Fibroblast of lung (primary cell): ENCODE measurements at regions not wholly inside any gene's neighbourhood (a gene's known extent, or its start where the extent isn't known, plus 50 kb on each side); places are given as distances from the start of the nearest gene placed in this dataset.

ENCODE experiments used
- EZH2 ChIP-seq: IDR thresholded peaks from 2 replicates; pipeline ENCODE4 v1.5.1; 2012; ENCODE audit warnings: low read length, control low read depth, mild to moderate bottlenecking; ENCODE audit errors: missing control alignments
- TF ChIP-seq, protein P1 (sequence below), 2 donors: IDR thresholded peaks in 1 of 2; conservative IDR thresholded peaks in 1 of 2; 1 replicate in 1 of 2; 2 replicates in 1 of 2; pipeline ENCODE4 v1.5.1; 2011 to 2012; ENCODE audit warnings: low read length in 2 of 2, control low read depth in 1 of 2, inconsistent platforms in 1 of 2, low read depth in 1 of 2, mild to moderate bottlenecking in 1 of 2

DNA sequence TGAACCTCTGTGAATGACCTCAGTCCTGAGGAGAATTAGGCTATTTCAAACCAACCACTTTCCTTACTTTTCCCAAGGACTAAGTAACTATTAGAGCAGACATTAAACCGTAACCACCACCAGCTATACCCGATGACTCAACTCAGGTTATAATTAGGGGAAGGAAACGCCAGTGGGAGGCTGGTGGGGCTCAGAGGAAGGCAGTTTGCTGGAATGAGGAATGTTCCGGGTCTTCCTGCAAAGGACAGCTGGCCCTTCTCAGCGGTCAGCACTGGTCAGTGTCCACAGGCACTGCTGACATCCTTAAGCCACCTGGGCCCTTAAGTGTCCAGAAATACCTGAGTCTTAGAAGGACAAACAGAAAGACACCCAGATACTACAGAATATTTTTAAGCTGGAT is 515.2 kb downstream of the MAFB start:
- TF ChIP-seq, protein P1, sequence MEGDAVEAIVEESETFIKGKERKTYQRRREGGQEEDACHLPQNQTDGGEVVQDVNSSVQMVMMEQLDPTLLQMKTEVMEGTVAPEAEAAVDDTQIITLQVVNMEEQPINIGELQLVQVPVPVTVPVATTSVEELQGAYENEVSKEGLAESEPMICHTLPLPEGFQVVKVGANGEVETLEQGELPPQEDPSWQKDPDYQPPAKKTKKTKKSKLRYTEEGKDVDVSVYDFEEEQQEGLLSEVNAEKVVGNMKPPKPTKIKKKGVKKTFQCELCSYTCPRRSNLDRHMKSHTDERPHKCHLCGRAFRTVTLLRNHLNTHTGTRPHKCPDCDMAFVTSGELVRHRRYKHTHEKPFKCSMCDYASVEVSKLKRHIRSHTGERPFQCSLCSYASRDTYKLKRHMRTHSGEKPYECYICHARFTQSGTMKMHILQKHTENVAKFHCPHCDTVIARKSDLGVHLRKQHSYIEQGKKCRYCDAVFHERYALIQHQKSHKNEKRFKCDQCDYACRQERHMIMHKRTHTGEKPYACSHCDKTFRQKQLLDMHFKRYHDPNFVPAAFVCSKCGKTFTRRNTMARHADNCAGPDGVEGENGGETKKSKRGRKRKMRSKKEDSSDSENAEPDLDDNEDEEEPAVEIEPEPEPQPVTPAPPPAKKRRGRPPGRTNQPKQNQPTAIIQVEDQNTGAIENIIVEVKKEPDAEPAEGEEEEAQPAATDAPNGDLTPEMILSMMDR (conservative IDR thresholded peaks at IDR 0.05 in 1 of 2, IDR thresholded peaks at IDR 0.05 in 1 of 2; ENCODE audit: low read depth in 1 of 2, low read length in 2 of 2) = no peak
- TF ChIP-seq EZH2 = no peak
